A549 (cell line): ENCODE measurements at regions not wholly inside any gene's neighbourhood (a gene's known extent, or its start where the extent isn't known, plus 50 kb on each side); places are given as distances from the start of the nearest gene placed in this dataset.

ENCODE experiments used
- ATAC-seq, 2 experiments: fragments of 200-7000 bp in 1 of 2; fragments of >200 bp in 1 of 2; cut with Nextera tagmentation in 1 of 2; cut with Tn5 transposase in 1 of 2; 3 replicates each; pipeline versions ENCODE4 v1.8.0 to v1.9.1; 2018 to 2020; ENCODE audit warnings: mild to moderate bottlenecking in 1 of 2, moderate library complexity in 1 of 2
- CTCF ChIA-PET: fragments of 300-600 bp; sonication (Branson Sonifier 250); formaldehyde crosslinking; extraction: SDS; loops from one replicate; lab custom pipeline; 2021; ENCODE audit warnings: antibody characterized with exemption, inconsistent platforms; lab: Yijun Ruan, JAX
- POLR2A ChIA-PET: fragments of 350-600 bp; formaldehyde crosslinking; extraction: SDS; loops from one replicate; lab custom pipeline; 2021; ENCODE audit warnings: antibody characterized with exemption, inconsistent platforms; lab: Yijun Ruan, JAX
- DNase-seq, 2 experiments: peaks; one replicate each; pipeline versions ENCODE4 v3.0.0 to v3.0.0-alpha.2; 2011 to 2016; ENCODE audit warnings: low read depth in 1 of 2, low spot score in 1 of 2
- FAIRE-seq: peaks from 2 replicates; lab custom pipeline; 2011; peaks lifted over from hg19 to GRCh38; lab: Jason Lieb, UNC
- H3K27ac ChIP-seq, 2 experiments: fragments of >200 bp; sonication (Bioruptor Twin); formaldehyde crosslinking; 3 replicates each; pipeline ENCODE4 v1.5.1; 2016 to 2017
- H3K4me1 ChIP-seq: fragments of >200 bp; sonication (Bioruptor Twin); formaldehyde crosslinking; 3 replicates; pipeline ENCODE4 v1.6.1; 2016
- H3K4me2 ChIP-seq: fragments of >200 bp; sonication (Bioruptor Twin); formaldehyde crosslinking; 3 replicates; pipeline ENCODE4 v1.6.1; 2016
- H3K4me3 ChIP-seq: fragments of >200 bp; sonication (Bioruptor Twin); formaldehyde crosslinking; 3 replicates; pipeline ENCODE4 v1.5.1; 2016
- H3K9me3 ChIP-seq: fragments of >200 bp; sonication (Bioruptor Twin); formaldehyde crosslinking; 3 replicates; pipeline ENCODE4 v1.6.1; 2016
- CBX2 ChIP-seq: fragments of 200-600 bp; sonication (generic); IDR thresholded peaks from 2 replicates; pipeline ENCODE4 v1.6.1; 2016; ENCODE audit warnings: low read depth, mild to moderate bottlenecking, borderline replicate concordance
- CHD4 ChIP-seq: fragments of 200-600 bp; sonication (generic); IDR thresholded peaks from 2 replicates; pipeline ENCODE4 v1.6.1; 2016; ENCODE audit warnings: antibody characterized with exemption, mild to moderate bottlenecking, borderline replicate concordance
- CTCF ChIP-seq: fragments of >200 bp; sonication (Bioruptor Twin); formaldehyde crosslinking; IDR thresholded peaks from 3 replicates; pipeline ENCODE4 v1.5.1; 2016
- E2F6 ChIP-seq: IDR thresholded peaks from 2 replicates; pipeline ENCODE4 v1.6.1; 2012; ENCODE audit warnings: low read depth, borderline replicate concordance
- EHMT2 ChIP-seq: fragments of 200-600 bp; sonication (generic); IDR thresholded peaks from 2 replicates; pipeline ENCODE4 v1.6.1; 2016; ENCODE audit warnings: antibody characterized with exemption, low read depth, mild to moderate bottlenecking, moderate library complexity
- EP300 ChIP-seq, 2 experiments: fragments of >200 bp; sonication (Bioruptor Twin); formaldehyde crosslinking; IDR thresholded peaks; 2 replicates in 1 of 2; 3 replicates in 1 of 2; pipeline ENCODE4 v1.6.1; 2016 to 2017
- ESRRA ChIP-seq: fragments of 150-350 bp; IDR thresholded peaks from 2 replicates; pipeline ENCODE4 v1.6.1; 2014; ENCODE audit warnings: mild to moderate bottlenecking, low read length, borderline replicate concordance
- FOSB ChIP-seq: fragments of 250-450 bp; sonication (Bioruptor Pico); IDR thresholded peaks from 2 replicates; pipeline ENCODE4 v1.5.0; 2020; ENCODE audit warnings: mild to moderate bottlenecking, moderate library complexity
- FOSL2 ChIP-seq, 2 experiments: fragments of 450-650 bp in 1 of 2; fragments of >200 bp in 1 of 2; sonication (Bioruptor Twin) in 1 of 2; formaldehyde crosslinking; IDR thresholded peaks; 2 replicates each; pipeline versions ENCODE4 v1.5.0 to v1.6.1; 2016 to 2020; ENCODE audit warnings: mild to moderate bottlenecking in 1 of 2, moderate library complexity in 1 of 2
- GATA3 ChIP-seq: IDR thresholded peaks from 2 replicates; pipeline ENCODE4 v1.6.1; 2012; ENCODE audit warnings: borderline replicate concordance
- HDAC2 ChIP-seq: fragments of 200-600 bp; sonication (generic); IDR thresholded peaks from 2 replicates; pipeline ENCODE4 v1.6.1; 2016
- HOXA7 ChIP-seq: fragments of 250-450 bp; sonication (Bioruptor Pico); IDR thresholded peaks from 2 replicates; pipeline ENCODE4 v1.5.0; 2020; ENCODE audit warnings: mild to moderate bottlenecking, moderate library complexity
- HOXB5 ChIP-seq: fragments of 250-450 bp; sonication (Bioruptor Pico); IDR thresholded peaks from 2 replicates; pipeline ENCODE4 v1.5.0; 2020; ENCODE audit warnings: mild to moderate bottlenecking, moderate library complexity
- KDM5A ChIP-seq: fragments of 200-600 bp; sonication (generic); IDR thresholded peaks from 2 replicates; pipeline ENCODE4 v1.6.1; 2016; ENCODE audit warnings: antibody characterized with exemption, mild to moderate bottlenecking
- MAZ ChIP-seq: fragments of 150-350 bp; IDR thresholded peaks from 2 replicates; pipeline ENCODE4 v1.6.1; 2014; ENCODE audit warnings: antibody characterized with exemption, low read depth, low read length, borderline replicate concordance
- NR3C1 ChIP-seq: fragments of >200 bp; sonication (Bioruptor Twin); formaldehyde crosslinking; IDR thresholded peaks from 3 replicates; pipeline ENCODE4 v1.6.1; 2017
- RAD21 ChIP-seq, 2 experiments: fragments of >200 bp in 1 of 2; sonication (Bioruptor Twin) in 1 of 2; formaldehyde crosslinking in 1 of 2; IDR thresholded peaks in 1 of 2; conservative IDR thresholded peaks in 1 of 2; 2 replicates in 1 of 2; 3 replicates in 1 of 2; pipeline ENCODE4 v1.6.1; 2012 to 2018; ENCODE audit warnings: inconsistent platforms in 1 of 2
- RFX5 ChIP-seq: fragments of 450-650 bp; IDR thresholded peaks from 2 replicates; pipeline ENCODE4 v1.7.1; 2014; ENCODE audit warnings: antibody characterized with exemption, mild to moderate bottlenecking, moderate library complexity
- SMC3 ChIP-seq: fragments of >200 bp; sonication (Bioruptor Twin); formaldehyde crosslinking; IDR thresholded peaks from 3 replicates; pipeline ENCODE4 v1.6.1; 2018; ENCODE audit warnings: inconsistent platforms
- TFCP2L1 ChIP-seq: fragments of 250-450 bp; sonication (Bioruptor Pico); IDR thresholded peaks from 2 replicates; pipeline ENCODE4 v1.5.0; 2021; ENCODE audit warnings: mild to moderate bottlenecking
- WGBS: methylation state at CpG from one replicate; pipeline ENCODE4 v1.1.6; 2017; ENCODE audit errors: missing lambda C conversion rate; 5-methylcytosine and 5-hydroxymethylcytosine counted together
- TF ChIP-seq, protein P1 (sequence below): fragments of 250-450 bp; sonication (Bioruptor Pico); IDR thresholded peaks from 2 replicates; pipeline ENCODE4 v1.5.0; 2021; ENCODE audit warnings: mild to moderate bottlenecking, moderate library complexity, borderline replicate concordance

DNA sequence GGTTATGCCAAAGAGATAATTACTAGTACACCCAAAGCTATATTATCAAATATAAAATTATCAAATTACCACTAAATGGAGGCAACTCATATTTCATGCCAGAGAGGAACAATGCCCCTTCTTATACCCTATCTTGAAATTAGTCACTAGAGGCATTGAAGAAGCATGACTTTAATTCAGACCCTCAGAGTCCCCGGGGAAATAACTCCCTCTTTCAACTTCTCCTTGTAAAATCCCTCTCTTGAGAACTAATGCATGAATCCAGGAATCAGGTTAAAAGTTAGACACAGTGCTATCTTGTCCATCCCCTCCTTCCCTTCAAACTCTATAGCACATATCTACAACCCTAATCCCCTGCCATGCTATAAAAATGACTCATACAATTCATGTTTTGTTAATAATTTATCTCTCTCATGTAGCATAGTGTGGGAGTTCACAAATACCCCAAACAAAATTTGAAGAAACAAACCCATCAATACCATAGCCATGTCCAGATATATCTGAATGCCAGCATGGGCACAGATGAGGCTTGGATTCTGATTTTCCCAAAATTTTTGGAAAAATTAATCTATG lies 665.4 kb downstream of the KCNA4 start:
- Histone ChIP-seq H3K4me2 (peak overlapping the region; percentile 22; the same call in 1 of the 3 replicates), H3K9me3 (no peaks in the 10 kb centered on the region), H3K27ac (no peak overlapping the region), H3K4me3 (no peak overlapping the region), H3K4me1 (peaks cover 11% of the 10 kb centered on the region)
- no peak for TF ChIP-seq FOSL2 (IDR thresholded peaks at IDR 0.05)
- peak; percentile 20; the same call in 1 of the 2 replicates for TF ChIP-seq FOSL2 (CRISPR knock-in tag; IDR thresholded peaks at IDR 0.05)
- no peak for TF ChIP-seq HOXB5 (CRISPR knock-in tag)
- TF ChIP-seq E2F6: no peak
- ATAC-seq (peak in 1 of 2 experiments; percentile 19; a peak in 1 of 6 replicates), DNase-seq (no peak), FAIRE-seq (no peak)
- ChIA-PET CTCF (interaction anchor here (1.9 kb wide), 1 partner anchor 8 kb away, joined by 7 read pairs; no protein-coding TSS in a partner anchor), POLR2A (no interaction called here)
- WGBS: 0% methylated on average over 1 of the region's 1 CpG

DNA sequence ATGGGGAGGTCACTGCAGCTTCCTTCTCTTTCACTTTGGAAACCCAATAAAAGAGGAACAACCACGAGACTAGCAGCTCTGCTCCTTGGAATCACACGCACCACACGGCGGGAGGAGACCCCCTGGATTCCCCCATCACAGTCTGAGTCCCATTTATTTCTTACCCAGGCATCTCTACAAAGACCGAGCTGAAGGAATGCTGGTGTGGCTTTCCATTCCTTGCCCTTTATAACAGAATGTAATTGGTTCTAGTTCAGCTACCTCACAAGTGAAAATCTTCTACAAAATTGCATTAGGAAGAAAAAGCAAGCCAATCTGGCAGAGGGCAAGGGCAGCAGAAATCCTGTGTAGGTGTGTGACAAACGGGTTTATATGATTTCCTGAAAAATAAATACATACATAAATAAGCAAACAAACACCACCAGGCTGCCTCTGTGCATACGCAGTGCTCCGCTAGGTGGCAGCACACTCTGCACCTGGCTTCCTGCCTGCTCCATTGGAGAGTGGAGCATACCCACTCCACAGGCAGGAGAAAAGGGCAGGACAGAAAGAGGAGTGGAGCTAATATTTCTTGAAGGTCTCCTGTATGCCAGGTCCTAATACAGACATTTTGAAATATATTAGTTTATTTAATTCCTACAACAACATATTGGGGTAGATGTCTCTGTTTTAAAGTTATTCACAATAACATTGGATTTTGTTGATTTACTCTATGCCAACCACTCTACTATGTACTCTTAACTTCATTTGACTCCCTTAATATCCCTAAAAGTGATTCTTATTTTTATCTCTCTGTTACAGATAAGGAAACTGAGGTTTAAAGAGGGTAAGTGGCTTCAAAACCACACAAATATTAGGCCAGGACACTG lies 673.1 kb downstream of the KCNA4 start:
- H3K27ac ChIP-seq: no peak overlapping the region
- ATAC-seq (peak; percentile 93 to 98), FAIRE-seq (peak; percentile 65), DNase-seq (peak; percentile 35 to 72)
- H3K4me3 ChIP-seq: no peak overlapping the region
- WGBS: 19% methylated on average over 8 of the region's 8 CpGs
- no peak for TF ChIP-seq RFX5
- peak; percentile 52 for TF ChIP-seq SMC3
- TF ChIP-seq EHMT2: no peak
- peak; percentile 83 for TF ChIP-seq CTCF
- peak; percentile 52 to 67; a peak in 4 of 5 replicates for TF ChIP-seq RAD21 (conservative IDR thresholded peaks at IDR 0.05 in 1 of 2, IDR thresholded peaks at IDR 0.05 in 1 of 2)
- TF ChIP-seq FOSB (CRISPR knock-in tag): no peak
- TF ChIP-seq EP300 (IDR thresholded peaks at IDR 0.05): no peak
- TF ChIP-seq, protein P1, sequence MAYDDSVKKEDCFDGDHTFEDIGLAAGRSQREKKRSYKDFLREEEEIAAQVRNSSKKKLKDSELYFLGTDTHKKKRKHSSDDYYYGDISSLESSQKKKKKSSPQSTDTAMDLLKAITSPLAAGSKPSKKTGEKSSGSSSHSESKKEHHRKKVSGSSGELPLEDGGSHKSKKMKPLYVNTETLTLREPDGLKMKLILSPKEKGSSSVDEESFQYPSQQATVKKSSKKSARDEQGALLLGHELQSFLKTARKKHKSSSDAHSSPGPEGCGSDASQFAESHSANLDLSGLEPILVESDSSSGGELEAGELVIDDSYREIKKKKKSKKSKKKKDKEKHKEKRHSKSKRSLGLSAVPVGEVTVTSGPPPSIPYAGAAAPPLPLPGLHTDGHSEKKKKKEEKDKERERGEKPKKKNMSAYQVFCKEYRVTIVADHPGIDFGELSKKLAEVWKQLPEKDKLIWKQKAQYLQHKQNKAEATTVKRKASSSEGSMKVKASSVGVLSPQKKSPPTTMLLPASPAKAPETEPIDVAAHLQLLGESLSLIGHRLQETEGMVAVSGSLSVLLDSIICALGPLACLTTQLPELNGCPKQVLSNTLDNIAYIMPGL (CRISPR knock-in tag): no peak
- H3K4me1 ChIP-seq: no peaks in the 10 kb centered on the region
- POLR2A ChIA-PET: no interaction called here
- H3K4me2 ChIP-seq: peak overlapping the region; percentile 41
- CTCF ChIA-PET: interaction anchor here (0.8 to 1.7 kb wide), 8 partner anchors 8 to 489 kb away, joined by 3 to 7 read pairs (median 3); no protein-coding TSS in a partner anchor
- no peaks in the 10 kb centered on the region for H3K9me3 ChIP-seq

DNA sequence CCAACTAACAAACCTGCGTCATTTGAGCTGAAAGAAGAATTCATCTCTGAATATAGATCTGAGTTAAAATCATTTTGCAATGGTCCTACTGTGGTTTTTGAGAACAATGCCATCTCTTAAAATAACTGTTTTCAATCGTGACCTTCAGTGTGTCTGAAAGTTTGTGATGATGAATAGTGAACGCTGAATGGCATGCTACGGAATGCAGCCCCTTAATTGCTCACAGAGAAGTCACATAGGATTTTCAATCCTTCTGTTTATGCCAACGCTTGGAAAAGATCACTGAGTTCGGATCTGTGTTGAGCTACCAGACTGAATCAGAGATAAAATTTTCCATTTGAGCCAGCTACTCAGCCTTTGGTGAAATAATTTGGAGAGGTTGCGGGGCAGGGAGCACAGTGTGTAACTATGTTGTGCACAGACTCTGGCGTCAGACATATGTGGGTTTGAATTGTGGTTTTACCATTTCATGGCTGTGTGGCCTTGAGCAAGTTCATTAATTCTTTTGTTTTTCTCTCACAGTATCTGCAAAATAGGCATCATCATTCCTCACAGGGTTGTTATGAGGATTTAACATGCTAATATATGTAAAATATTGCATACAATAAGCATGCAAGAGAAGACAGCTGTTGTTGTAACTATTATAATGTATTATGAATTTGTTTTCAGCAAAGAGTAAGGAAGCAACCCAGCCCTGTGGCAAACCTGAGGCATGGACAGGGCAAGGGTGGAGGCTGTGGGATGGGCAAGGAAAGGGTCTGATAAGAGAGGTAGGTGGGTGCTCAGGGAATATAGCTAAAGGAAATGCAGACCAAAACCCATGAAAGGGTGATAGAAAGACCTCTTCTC lies 679.9 kb downstream of the KCNA4 start:
- Histone ChIP-seq H3K27ac (no peak overlapping the region), H3K4me1 (peaks cover 13% of the 10 kb centered on the region), H3K4me3 (no peak overlapping the region), H3K4me2 (no peak overlapping the region), H3K9me3 (no peaks in the 10 kb centered on the region)
- ATAC-seq (no peak), FAIRE-seq (no peak), DNase-seq (no peak)
- WGBS: 82% methylated on average over 8 of the region's 8 CpGs
- ChIA-PET POLR2A (no interaction called here), CTCF (interaction anchor here (1.1 to 3.1 kb wide), 3 partner anchors 1634 to 1642 kb away, joined by 3 to 16 read pairs (median 3); partner anchors contain the start of gene BDNF)
- TF ChIP-seq HDAC2 (no peak), CBX2 (no peak), MAZ (no peak), NR3C1 (no peak), GATA3 (no peak), KDM5A (no peak), HOXA7 (no peak), E2F6 (no peak), CHD4 (no peak), FOSB (CRISPR knock-in tag) (no peak), TFCP2L1 (CRISPR knock-in tag) (no peak), ESRRA (no peak)
- TF ChIP-seq, protein P1 (CRISPR knock-in tag): no peak
